EH (cell line): ENCODE measurements at regions not wholly inside any gene's neighbourhood (a gene's known extent, or its start where the extent isn't known, plus 50 kb on each side); places are given as distances from the start of the nearest gene placed in this dataset.
"Not testable (repeated sequence)": the region's sequence is repeated elsewhere in the genome, so short reads cannot be mapped to it uniquely, and the experiment has no call there.

ENCODE experiments used
- DNase-seq: peaks from one replicate; pipeline ENCODE4 v3.0.0-alpha.2; 2015; ENCODE audit warnings: low read depth

- DNase-seq = no peak
These were observed 114.1 kb downstream of the C9orf152 start for GRCh38 chr9:110093871-110094270.

GRCh38 chr9:110095161-110095595, 112.8 kb downstream of the C9orf152 start:
- DNase-seq = no peak

- DNase-seq = peak; percentile 55
These were observed 112.2 kb downstream of the C9orf152 start for GRCh38 chr9:110095776-110096175.

- DNase-seq = not testable (repeated sequence)
These were observed 111.3 kb downstream of the C9orf152 start for GRCh38 chr9:110096674-110097073.

GRCh38 chr9:110099236-110100095, 108.5 kb downstream of the C9orf152 start:
- peak; percentile 84 for DNase-seq

GRCh38 chr9:110101531-110102161, 106.3 kb downstream of the C9orf152 start:
- DNase-seq = no peak

GRCh38 chr9:110103257-110103656, 104.7 kb downstream of the C9orf152 start:
- no peak for DNase-seq

- DNase-seq = peak; percentile 58
These were observed 103.6 kb downstream of the C9orf152 start for GRCh38 chr9:110104261-110104809.

- DNase-seq = peak; percentile 81
These were observed 102.9 kb downstream of the C9orf152 start for GRCh38 chr9:110105107-110105506.

GRCh38 chr9:110106661-110107060, 101.3 kb downstream of the C9orf152 start:
- DNase-seq = no peak

GRCh38 chr9:110109333-110110092, 98.4 kb downstream of the C9orf152 start:
- no peak for DNase-seq

- DNase-seq = no peak
These were observed 97.8 kb downstream of the C9orf152 start for GRCh38 chr9:110110154-110110553.

- no peak for DNase-seq
These were observed 96.1 kb downstream of the C9orf152 start for GRCh38 chr9:110111868-110112267.

GRCh38 chr9:110112792-110113191, 95.2 kb downstream of the C9orf152 start:
- no peak for DNase-seq

- peak; percentile 80 for DNase-seq
These were observed 93.7 kb downstream of the C9orf152 start for GRCh38 chr9:110114086-110114858.

GRCh38 chr9:110114859-110115201, 93.1 kb downstream of the C9orf152 start:
- DNase-seq = peak; percentile 53

GRCh38 chr9:110115341-110115820, 92.6 kb downstream of the C9orf152 start:
- peak; percentile 67 for DNase-seq

GRCh38 chr9:110115826-110116542, 92.0 kb downstream of the C9orf152 start:
- peak; percentile 90 for DNase-seq

GRCh38 chr9:110116543-110116885, 91.4 kb downstream of the C9orf152 start:
- DNase-seq = peak; percentile 97

GRCh38 chr9:110121170-110121569, 86.8 kb downstream of the C9orf152 start:
- no peak for DNase-seq
